Mammary epithelial cell (primary cell): ENCODE measurements at regions not wholly inside any gene's neighbourhood (a gene's known extent, or its start where the extent isn't known, plus 50 kb on each side); places are given as distances from the start of the nearest gene placed in this dataset.

Experiments used
- CTCF ChIP-seq, 2 donors: IDR thresholded peaks in 1 of 2; conservative IDR thresholded peaks in 1 of 2; 2 replicates each; pipeline ENCODE4 v1.5.1; 2011 to 2012; ENCODE audit warnings: inconsistent platforms in 2 of 2, low read length in 2 of 2, mild to moderate bottlenecking in 2 of 2, control low read depth in 1 of 2, low read depth in 1 of 2; ENCODE audit not compliant: insufficient read depth in 1 of 2; ENCODE audit errors: extremely low read depth in 1 of 2
- EZH2 ChIP-seq: IDR thresholded peaks from 2 replicates; pipeline ENCODE4 v1.6.1; 2012; ENCODE audit warnings: low read length, inconsistent platforms, borderline replicate concordance

- TF ChIP-seq CTCF (conservative IDR thresholded peaks at IDR 0.05 in 1 of 2, IDR thresholded peaks at IDR 0.05 in 1 of 2; ENCODE audit: extremely low read depth in 1 of 2, insufficient read depth in 1 of 2, low read depth in 1 of 2, low read length in 2 of 2) (no peak), EZH2 (no peak)
These were observed 230.0 kb upstream of the PARD3B start for GRCh38 chr2:204315236-204315662.
